Activated naive CD4-positive, alpha-beta T cell (primary cell): ENCODE measurements at regions not wholly inside any gene's neighbourhood (a gene's known extent, or its start where the extent isn't known, plus 50 kb on each side); places are given as distances from the start of the nearest gene placed in this dataset.

Experiments
- DNase-seq, 4 experiments: peaks; one replicate each; lab custom pipeline; 2025; lab: John Stamatoyannopoulos, UW

- DNase-seq, result no peak
Observed at GRCh38 chr1:219472596-219472995, 140.3 kb downstream of the ZC3H11B start.

DNA sequence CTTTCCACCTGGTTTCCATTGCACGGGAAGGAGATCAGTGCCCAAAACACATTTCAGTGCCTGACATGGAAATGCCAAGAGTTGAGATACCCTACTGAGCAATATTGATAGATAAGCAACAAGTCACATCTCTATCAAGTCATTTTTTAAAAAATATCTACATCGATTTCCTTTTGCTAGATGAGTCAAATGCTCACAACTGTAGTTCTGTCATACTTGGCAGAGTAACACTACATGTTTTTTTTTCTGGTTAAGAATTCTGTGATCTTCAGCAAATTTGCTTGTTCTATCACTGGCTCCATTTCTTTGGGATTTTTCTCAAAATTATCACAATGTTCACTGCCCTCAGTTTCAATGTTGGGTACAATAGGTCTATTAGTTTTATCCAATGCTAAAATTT lies 145.4 kb downstream of the ZC3H11B start:
- no peak for DNase-seq

- no peak for DNase-seq
Observed at GRCh38 chr1:219466766-219467165, 146.1 kb downstream of the ZC3H11B start.

DNA sequence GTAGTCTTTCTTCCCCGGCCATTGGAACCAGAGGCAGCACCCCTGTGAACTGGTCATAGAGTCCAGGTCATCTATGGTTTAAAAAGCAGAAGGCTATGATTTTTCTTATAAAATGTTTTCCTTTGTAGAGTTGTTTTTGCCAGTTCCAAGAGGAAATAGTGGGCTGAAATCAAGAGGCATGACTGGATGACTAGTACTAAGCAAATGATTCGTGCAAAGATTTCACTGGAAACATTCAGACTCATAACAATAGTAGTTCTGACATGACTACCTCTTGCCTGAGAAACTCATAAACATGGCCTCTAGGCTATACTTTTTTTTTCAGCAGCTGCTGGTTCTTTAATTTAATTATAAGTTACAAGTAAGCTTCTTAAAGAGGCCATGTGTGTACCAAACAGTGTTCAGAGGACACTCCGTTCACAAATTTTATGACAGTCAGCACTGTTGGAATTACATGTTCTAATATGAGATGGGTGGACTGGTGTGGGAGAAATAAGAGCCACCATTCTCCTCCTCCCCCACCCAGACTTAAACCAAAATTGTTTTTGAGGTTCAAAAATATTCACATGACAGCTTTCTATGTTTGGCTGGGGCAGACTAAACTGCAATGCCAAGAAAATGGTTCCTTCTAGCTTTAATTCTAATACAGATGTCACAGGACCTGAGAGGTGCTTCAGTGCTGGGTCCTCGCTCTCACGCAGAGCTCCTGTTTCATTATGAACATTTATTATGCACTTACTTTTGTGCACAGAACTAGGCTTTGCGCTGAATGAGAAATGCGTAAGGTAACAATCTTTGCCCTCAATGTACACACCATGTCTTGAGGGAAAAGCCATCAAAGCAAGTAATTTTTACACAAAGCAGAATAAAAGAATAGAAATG lies 147.5 kb downstream of the ZC3H11B start:
- no peak for DNase-seq

DNA sequence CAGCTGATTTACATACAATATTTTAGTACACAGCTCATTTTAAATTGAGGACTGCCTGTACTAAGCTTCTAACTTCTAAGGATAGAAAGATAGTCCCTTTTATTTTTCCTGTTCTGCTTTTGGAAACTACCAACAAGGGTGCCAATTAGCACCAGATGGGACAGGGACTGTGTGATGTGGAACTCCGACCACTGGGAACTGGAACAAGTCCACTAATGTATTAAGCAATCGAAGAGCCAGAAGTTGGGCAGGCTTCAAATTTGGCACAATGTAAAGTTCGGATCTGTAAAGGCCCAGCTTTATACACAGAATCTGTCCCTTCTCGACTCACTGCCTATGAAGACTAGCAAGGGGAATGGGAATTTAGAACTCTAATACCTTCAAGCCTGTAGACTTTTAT lies 149.3 kb downstream of the ZC3H11B start:
- no peak for DNase-seq

GRCh38 chr1:219461981-219462400 lies 150.9 kb downstream of the ZC3H11B start:
- DNase-seq, result no peak

GRCh38 chr1:219460896-219461815 lies 151.7 kb downstream of the ZC3H11B start:
- no peak for DNase-seq

DNA sequence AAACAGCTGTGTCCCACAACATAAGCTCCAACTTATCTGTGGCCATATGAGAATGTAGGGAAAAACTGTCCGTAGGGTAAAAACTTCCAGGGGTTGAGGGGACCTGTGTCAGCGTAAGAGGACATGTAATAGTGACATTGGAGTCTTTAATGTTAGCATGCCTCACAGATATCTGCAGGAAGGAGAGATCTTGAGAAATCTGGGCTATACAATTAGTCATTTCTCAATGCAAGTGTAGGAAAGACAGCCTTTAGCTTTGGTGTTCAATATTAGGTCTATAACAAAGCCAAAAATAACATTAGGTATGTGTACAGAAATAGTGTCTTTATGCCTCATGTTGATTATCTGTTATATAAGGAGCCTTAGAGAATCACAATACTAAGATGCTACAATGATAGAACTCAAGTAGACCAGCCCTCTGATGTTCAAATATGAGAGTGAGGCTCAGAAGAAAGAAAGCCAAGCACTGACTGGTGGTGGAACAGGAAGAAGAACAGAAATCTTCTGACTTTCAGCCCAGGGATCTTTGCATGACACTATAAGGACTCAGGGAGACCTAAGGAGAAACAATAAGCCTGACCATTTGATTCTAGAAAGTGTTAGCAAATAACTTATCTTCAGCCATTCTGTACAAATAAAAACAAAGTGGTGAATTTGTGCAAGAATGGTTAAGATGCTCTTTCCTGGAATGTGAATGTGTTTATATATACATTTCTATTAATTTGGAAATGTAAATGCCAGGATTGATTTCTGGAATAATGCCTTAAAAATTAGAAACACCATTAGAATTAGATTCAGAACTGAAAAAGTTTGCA lies 152.6 kb downstream of the ZC3H11B start:
- no peak for DNase-seq

- no peak for DNase-seq
Observed at GRCh38 chr1:219459351-219460080, 153.4 kb downstream of the ZC3H11B start.

GRCh38 chr1:219446288-219446687 lies 166.6 kb downstream of the ZC3H11B start:
- no peak for DNase-seq

DNA sequence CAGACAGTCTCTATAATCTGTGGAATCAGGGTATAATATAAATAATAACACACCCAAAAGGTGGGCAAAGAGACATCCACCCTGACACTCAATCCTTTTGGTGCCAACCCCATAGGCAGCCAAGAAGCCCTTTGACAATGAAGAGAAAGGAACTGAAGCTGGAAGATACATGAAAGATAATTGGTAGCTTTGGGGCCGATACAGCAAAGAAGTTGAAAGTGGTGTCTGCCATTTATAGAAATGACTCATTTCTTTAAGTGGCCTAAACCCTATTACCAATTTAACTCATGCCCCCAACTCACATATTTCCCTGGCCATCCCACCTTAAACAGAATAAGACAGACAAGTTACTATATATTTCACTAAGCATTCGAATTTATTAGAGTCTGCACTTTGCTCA lies 167.0 kb downstream of the ZC3H11B start:
- DNase-seq, result no peak

- no peak for DNase-seq
Observed at GRCh38 chr1:219444474-219444873, 168.4 kb downstream of the ZC3H11B start.

DNA sequence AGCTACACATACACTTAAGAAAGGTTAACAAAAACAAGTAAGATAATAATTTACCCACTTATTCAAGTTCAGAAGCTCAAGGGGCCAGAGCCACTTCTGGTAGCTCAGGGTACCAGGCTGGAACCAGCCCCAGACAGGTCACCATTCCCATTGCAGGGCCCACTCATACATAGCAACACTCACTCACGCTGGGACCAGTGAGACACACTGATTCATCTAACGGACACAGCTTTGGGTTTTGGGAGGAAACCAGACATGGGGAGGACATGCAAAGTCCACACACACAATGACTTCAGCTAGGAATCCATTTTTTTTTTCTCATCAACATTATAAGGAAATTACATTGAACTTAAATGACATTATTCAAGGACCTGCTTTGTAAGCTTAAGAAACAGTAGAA lies 169.1 kb downstream of the ZC3H11B start:
- DNase-seq, result no peak

- DNase-seq, result no peak
Observed at GRCh38 chr1:219442611-219443061, 170.3 kb downstream of the ZC3H11B start.

DNA sequence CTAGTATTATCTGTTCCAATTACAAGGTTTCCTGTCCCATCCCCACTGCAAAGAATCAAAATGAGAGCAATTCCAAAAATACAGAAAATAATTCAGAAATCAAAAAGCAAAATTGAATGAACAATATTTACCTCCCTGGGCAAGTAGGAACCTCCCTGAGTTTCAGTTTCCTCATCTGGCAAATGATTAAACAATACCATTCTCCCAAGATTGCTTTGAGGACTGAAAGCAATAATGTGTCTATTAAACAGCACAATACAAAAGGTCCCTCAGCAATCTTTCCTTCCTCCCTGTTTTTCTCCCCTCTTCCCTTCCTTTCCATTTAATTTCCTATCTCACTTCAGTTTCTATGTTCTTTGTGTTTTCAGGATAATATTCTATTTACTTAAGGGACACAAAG lies 171.0 kb downstream of the ZC3H11B start:
- DNase-seq, result no peak

DNA sequence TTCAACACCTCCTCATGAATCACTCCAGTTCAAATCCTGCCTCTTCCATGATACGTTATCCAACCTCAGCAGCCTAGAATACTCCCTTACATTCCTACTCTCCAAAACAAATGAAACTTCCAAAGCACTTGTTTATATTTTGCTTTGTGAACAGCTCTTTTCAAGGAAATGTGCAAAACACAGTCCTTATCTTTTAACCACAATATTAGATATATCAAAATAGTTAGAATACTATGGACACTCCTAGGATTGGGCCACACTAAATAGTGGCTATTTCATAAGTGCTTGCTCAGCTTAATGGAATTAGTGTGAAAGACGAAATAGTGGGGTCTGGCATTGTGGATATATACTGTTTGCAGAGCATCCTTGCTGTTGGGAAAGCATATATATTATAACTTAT lies 173.5 kb downstream of the ZC3H11B start:
- DNase-seq, result no peak

DNA sequence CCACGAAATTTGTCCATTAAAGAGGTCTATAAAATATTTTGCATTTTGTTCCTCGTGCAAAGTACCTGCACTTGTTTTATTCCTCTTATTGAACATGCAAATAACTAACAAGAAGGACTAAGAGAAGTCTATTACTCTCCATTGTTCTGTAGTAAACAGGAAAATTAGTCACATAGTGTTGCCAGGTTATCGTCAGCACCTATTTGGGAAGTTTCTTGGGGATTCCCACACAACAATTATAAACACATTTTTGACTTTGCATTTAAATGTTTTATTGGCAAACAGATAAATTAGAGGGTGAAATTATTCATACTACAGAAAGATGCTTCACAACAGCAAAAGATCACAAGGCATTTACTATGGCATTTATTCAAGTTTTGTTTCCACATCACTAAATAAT lies 174.5 kb downstream of the ZC3H11B start:
- DNase-seq, result no peak

GRCh38 chr1:219434923-219435297 lies 178.0 kb downstream of the ZC3H11B start:
- no peak for DNase-seq

DNA sequence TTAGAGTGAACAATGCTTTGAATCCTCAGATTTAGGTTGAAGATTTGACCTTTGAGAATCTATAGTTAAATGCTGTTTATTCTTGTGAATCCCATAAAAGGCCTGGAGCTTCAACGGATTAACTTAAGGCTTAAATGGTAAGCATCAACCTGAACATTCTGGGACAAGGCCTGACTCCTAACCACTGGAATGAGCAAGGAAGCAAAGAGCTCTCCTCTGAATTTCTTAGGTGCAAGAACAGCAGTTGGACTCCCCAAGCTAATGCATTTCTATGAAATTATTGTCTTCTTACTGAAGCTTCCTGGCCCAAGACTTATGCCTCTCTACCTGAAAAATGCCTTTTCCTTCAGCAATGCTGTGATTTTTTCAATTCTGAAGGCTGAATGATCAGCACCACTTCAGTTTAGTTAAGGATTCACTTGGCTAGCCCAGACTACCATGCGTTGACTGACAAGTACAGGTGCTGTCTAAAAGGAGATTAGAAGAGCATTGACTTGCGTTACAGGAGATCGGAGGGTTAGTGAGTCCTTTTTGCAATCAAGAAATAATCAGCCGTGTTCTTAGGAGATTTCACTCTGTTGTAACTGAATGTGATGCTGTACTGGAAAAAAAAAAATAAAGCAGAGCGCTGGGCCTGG lies 178.5 kb downstream of the ZC3H11B start:
- no peak for DNase-seq

DNA sequence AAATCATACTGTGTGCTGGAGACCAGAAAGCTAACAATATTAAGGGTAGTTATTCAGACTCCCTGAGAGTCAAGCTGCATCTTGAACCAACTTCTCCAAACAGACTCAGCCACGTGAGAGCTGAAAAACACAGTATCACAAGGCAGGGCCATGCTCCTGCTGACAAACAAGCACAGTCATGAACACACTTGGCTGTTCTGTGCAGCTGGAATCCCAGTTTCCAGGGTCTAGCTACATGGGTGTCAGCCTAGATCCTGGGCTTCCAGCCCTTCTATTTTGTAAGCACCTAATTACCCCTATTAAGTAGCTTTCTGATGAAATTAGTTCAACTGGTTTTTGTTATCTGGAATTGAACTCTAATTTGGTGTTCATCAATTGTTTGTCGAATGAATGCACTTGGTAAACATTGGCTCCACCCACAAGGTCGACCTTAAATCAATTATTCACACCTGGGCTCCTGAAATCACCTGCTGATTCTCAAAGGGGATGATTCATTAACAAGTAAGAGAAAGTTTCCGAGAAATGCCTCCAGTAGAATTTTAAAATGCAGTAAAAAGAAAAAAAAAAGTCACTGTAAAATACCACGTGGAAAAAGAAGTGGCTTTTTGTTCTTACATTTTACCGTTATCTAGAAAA lies 179.3 kb downstream of the ZC3H11B start:
- no peak for DNase-seq
